Ecto neural progenitor cell (in vitro differentiated cells): ENCODE measurements at regions not wholly inside any gene's neighbourhood (a gene's known extent, or its start where the extent isn't known, plus 50 kb on each side); places are given as distances from the start of the nearest gene placed in this dataset.
"Not testable (repeated sequence)": the region's sequence is repeated elsewhere in the genome, so short reads cannot be mapped to it uniquely, and the experiment has no call there.

Source experiments
- DNase-seq: peaks from one replicate; pipeline ENCODE4 v3.0.0-alpha.2; 2018; ENCODE audit warnings: low spot score

- DNase-seq = peak; percentile 56
Measured at GRCh38 chr12:114501474-114501807, 95.5 kb upstream of the TBX5 start.

DNA sequence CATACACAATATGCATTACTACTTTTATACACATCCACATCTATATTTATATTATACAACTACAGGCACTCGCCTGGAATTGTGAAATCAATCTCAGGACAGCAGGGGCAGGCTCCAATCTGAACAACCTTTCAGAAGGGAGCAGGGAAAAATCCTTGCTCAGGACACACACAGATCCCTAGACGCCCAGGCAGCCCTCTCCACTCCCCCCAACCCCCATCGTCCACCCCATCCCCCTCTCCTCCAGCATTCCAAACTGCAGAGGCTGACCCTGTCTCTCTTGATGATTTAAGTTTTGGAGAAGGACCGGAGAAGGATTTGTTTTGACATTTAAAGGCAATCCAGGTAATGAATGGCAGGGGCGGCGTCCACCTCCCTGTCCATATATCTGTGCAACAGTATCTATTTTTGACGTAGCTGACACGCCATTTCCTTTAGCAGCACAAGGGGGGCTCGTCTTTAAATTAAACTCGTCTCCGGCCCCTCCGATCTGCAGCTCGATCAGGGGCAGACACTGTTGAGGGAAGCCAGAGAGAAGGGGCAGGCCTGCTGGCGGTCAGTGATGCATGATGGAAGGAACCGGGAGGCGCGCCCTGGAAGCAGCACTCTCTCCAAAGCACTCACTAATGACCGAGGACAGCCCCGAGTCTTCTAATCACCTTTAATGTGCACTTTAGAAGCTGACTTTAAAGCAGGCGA, 95.0 kb upstream of the TBX5 start:
- DNase-seq = peak; percentile 73

GRCh38 chr12:114500131-114500530, 94.2 kb upstream of the TBX5 start:
- DNase-seq = no peak

DNA sequence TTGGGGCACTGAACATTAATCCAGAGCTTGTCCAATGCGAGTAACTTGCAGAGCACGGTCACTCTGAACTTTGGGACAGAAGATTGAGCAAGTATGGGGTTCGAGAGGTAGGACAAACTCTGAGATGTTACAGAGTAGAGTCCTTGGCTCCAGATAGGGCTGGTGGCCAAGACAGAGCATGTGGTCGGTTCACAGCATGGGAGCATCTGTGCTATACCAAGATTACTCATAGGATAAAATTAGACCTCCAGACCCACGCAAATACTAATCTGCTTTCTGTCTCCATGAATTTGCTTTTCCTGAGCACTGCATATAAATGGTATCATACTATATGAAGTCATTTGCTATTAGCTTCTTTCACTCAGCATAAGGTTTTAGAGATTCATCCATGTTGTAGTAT, 93.4 kb upstream of the TBX5 start:
- DNase-seq = no peak

DNA sequence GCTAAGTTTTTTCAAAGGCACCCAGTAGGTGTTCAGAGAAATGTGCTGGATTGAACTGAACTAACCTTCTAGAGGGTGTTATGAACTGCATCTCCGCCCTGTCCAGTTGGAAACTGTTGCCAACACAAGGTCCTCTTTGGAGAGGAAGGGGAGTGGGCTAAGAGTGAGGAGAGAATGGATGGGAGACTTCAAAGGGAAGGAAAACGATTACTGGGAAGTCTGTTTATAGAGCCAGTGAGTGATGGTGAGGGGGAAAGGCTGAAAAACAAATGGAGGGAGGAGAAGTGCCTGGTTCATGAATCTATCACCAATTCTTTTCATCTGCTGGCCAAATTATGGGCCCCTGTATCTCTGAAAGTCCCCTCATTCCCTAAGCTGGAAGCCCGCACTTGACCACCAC, 86.0 kb upstream of the TBX5 start:
- no peak for DNase-seq

GRCh38 chr12:114484822-114485459, 79.0 kb upstream of the TBX5 start:
- DNase-seq = not testable (repeated sequence)

DNA sequence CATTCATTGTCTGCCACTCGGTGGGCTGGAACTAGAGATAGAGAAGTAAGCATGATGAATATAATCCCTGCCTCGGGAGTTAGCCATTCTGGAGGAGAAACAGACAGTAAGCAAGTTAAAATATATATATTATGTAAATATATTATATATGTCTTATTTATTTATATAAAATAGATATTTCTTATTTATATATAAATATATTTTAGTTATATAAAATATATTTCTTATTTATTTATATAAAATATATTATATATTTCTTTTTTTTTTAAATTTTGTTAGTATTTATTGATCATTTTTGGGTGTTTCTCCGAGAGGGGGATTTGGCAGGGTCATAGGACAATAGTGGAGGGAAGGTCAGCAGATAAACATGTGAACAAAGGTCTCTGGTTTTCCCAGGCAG, 78.1 kb upstream of the TBX5 start:
- no peak for DNase-seq

- peak; percentile 52 for DNase-seq
Measured at GRCh38 chr12:114481200-114481535, 75.2 kb upstream of the TBX5 start.

DNA sequence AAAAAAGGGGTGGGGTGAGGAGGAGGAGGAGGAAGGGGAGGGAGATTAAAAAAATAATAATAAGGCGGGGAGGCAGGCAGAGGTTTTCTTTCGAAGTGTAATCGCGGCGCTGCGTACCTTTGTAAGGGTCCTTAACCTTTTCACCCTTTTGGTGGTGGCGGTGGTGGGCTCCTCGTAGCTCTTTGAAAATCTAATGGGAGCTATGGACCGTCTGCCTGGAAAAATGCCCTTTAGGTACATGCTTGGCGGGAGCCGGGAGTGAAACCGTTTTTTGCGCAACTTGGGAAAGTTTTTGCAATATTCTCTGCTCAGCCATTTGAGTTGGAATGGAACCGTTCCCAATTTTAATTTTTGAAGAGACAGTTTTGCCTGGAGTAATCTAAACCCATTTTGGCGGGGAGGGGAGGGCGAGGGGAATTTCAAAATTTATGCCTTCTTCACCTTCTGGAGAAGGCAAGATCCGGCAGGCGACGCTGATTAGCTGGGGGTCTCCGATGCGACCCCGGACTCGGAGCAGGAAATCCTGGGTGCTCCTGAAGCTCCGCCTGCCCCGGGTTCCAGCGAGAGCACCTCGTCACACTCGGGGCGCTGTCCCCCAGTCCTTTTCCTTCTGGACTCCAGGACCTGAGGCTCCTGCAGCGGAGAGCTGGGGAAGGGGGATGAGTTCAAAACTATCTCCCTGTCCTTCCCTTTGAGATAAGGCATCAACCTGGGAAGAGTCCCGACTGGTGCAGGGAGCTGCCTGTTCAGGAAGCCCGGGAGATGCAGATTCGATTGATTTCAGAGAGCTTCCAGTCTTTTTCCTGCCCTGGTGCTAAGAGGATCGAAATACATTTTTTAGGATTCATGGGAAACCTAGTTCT, 74.6 kb upstream of the TBX5 start:
- DNase-seq = peak; percentile 56

DNA sequence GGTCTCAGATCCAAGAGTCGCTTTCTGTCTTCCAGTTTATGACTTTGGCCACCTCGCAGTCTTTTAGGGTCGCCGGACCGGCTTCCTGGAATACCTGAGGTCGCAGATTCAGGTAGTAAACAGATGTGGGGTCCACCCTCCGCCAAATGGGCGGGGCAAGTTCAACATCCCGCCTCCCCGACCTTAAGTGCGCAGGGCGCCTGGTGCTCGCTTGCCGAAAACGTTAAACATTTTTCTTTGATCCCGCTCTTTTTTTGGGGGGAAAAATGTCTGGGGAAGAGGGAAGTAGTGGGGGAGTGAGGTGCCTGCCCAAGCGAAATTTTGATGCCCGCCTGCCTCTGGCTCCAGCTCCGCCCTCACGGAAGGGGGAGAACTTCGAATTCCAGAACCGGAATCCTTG, 73.9 kb upstream of the TBX5 start:
- peak; percentile 64 for DNase-seq

- no peak for DNase-seq
Measured at GRCh38 chr12:114478865-114479264, 72.9 kb upstream of the TBX5 start.

- DNase-seq = no peak
Measured at GRCh38 chr12:114477989-114478395, 72.0 kb upstream of the TBX5 start.

GRCh38 chr12:114476159-114476558, 70.2 kb upstream of the TBX5 start:
- no peak for DNase-seq

GRCh38 chr12:114473717-114474116, 67.8 kb upstream of the TBX5 start:
- no peak for DNase-seq

GRCh38 chr12:114473018-114473417, 67.1 kb upstream of the TBX5 start:
- no peak for DNase-seq

- no peak for DNase-seq
Measured at GRCh38 chr12:114457620-114458019, 51.7 kb upstream of the TBX5 start.
